HG02852 (cell line): ENCODE measurements at regions not wholly inside any gene's neighbourhood (a gene's known extent, or its start where the extent isn't known, plus 50 kb on each side); places are given as distances from the start of the nearest gene placed in this dataset.

Source experiments
- ATAC-seq: cut with Tn5 transposase; IDR thresholded peaks from one replicate; pipeline ENCODE4 v1.9.1; 2021; ENCODE audit warnings: mild to moderate bottlenecking, moderate library complexity; ENCODE audit not compliant: unreplicated experiment

DNA sequence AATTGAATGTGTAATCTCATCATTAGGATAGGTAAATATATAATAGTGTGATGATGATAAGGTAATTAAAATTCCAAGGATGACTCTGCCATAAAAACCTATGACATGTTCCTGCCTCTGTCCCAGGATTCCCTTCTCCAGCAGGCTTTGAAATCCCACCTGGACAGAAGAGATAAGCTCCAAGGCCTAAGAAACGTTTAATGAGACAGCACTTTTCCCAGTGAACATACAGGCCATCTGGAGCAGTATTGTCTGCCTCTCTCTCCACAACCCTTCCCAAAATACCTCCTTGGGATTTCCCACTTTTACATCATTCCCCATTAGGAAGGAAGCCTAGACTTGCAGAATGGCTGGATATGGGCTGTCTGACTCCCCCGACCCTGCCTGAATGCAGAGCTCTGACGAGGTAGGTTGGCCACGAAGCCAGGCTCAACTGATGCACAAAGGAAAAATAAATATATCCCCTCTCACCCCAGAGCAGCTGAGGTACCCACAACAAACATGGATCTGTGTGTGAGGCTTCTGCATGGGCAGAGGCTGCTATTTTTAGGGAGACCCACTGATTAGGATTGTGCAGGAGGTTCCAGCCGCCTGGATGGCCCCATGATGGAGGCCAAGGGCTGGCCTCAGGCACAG, 71.0 kb downstream of the TMPRSS5 start:
- ATAC-seq, result no peak

DNA sequence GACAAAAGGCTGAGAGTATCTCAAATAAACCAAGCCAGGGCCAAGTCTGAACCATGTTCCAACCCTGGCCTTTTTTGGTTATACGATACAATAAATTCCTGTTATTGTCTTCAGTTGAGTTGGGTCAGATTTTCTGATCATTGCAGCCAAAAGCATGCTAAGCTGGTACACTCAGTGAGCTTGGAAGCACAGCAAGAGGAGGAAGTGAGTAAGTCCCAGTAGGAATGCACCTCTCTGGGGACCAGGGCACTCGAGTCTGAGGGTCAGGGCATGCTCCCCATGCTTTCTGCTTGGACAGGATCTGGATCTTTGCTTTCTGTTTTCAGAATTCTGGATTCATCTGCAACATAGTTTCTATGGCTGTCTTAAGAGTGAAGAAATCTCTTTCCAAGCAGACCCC, 73.1 kb downstream of the TMPRSS5 start:
- no peak for ATAC-seq

DNA sequence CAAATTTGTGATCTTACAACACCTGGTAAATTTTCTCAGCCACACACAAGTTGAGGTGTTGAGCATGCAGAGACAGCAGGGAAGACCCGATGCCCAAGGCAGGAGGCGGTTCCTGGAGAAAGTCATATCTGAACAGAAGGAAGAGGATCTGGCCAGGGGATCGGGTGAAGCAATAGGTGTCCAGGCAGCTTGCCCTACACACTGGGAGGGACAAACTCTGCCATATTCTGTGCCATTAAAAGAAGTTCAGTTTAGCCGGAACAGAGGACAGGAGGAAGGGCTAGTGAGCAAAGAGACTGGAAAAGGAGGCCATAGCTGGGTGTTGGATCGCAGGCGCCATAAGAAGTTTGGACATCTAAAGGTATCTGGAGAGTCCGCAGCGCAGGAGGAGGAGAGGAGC, 76.5 kb downstream of the TMPRSS5 start:
- no peak for ATAC-seq

DNA sequence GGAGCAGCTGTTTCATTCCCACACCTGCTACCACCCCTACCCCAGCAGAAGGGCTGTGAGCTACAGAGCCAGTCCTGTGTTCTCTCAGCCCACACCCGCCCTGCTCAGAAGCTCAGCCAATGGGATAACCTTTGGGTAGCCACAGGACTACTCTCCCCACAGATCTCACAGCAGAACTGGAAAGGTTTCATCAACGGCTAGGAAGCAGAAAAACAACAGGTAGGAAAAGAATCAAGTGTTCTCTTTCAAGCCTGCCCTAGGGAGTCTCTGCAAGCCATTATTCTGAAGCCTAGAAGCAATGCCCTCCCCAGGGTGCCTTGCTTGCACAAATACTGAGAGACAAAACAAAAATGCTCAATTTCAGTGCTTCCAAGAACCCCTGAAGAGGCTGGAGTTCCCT, 77.2 kb downstream of the TMPRSS5 start:
- no peak for ATAC-seq

DNA sequence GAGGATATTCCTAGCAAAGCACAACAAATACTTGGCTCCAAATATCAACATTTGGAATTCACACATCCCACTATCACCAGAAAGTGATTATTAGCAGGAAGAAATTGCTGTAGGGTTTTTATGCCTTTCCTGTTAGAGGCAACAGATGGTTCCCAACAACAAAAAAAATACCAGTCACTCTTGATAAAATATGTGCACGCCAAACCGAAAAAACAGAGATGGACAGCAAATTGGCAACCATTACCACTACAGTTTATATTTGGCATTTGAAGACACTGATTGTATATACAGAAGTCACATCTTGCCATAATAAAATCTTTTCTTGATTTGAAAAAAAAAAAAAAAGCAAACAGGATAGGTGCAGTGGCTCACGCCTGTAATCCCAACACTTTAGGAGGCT, 78.2 kb downstream of the TMPRSS5 start:
- no peak for ATAC-seq

DNA sequence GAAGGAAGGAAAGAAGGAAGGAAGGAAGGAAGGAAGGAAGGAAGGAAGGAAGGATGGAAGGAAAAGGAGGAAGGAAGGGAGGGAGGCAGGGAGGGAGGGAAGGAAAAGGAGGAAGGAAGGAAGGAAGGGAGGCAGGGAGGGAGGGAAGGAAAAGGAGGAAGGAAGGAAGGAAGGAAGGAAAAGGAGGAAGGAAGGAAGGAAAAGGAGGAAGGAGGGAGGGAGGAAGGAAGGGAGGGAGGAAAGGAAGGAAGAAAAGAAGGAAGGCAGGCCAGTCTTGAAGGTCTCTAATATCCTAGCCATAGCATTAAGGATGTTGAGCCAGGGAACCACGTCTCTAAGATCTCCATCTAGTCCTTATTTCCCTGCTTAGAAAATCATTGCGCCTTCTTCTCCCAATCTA, 78.8 kb downstream of the TMPRSS5 start:
- no peak for ATAC-seq

DNA sequence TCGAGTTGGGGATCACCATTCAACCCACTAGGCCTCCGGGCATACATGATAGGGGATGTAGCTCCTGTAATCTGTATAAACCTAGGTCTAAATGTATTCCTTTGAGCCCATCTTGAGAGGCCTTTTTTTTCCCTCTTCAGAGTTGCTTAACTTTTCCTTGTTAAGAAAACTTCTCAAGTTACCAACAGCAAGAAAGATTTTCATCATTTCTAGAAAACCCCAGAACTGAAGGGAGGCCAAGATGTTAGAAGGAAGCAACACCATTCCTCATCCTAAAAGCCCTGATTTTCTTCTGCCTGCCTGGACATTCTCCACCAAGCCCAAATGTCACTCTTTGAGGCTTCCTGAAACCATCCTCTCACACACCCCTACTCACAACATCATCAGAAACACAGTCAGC, 79.4 kb downstream of the TMPRSS5 start:
- no peak for ATAC-seq

DNA sequence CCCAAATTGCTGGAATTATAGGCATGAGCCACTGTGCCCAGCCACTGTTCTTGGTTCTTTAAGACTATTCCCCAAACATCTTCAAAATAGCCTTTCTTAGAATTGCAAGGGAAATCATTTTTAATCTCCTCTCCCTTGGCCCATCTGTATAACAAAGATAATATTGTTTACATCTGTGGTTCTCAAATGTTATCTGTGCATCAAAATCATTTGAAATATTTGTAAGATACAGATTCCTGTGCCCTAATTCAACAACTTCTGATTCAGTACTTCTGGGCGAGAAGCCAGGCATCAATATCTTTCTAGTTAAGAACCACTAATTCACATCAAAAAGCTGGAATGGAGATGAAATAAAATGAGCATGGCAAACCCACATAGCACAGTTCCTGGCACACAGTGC, 83.0 kb downstream of the TMPRSS5 start:
- ATAC-seq, result no peak

DNA sequence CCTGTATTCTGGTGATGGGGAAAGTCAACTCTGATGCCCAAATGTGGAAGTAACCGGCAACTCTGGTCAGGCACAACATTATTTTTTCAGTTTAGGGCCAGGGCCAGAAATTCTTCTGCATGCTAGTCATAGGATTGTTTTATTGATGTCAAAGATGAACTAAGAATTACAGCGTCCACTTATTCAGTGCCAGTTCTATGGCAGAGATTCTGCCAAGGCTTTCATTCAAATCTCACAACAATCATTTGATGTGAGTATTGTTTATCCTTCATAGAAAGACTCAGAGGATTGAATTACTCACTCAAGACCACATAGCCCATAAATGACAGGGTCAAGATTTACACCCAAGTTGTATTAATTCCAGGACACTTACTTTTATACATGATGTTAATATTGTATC, 87.7 kb downstream of the TMPRSS5 start:
- ATAC-seq, result no peak

DNA sequence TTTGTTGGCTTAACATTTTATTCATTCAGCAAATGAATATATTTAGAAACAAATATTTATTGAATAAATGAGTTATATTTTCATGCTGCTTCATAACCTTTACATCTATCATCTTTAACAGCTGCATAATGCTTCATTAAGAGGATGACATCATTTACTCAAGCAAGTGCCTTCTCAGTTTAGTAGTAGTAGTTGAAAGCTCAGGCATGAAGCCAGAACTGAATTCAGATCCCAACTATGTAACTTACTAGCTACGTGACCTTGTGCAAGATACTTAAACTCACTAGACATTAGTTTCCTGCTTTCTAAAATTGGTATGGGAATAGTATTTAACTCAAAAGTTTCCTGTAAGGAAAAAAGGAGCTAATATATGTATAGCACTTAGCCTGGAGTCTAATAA, 90.3 kb downstream of the TMPRSS5 start:
- ATAC-seq, result no peak

DNA sequence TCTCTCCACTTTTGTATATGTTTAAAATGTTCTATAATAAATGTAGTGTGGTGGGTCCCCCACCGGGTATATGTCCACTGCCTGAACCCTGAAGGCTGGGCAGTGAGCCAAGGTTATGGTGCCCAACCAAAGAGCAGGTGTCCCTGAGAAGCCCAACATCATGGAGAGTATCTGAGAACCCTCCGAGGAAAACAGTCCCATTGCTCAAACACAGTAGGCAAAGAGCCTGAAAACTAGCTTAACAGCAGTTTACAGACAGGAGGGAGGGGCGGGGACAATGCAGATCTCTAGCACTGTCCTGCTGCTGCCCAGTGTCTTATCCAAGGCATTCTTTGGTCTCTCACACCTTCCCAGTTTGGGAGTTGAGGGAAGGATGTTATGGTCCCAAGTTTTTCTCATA, 91.0 kb downstream of the TMPRSS5 start:
- no peak for ATAC-seq

DNA sequence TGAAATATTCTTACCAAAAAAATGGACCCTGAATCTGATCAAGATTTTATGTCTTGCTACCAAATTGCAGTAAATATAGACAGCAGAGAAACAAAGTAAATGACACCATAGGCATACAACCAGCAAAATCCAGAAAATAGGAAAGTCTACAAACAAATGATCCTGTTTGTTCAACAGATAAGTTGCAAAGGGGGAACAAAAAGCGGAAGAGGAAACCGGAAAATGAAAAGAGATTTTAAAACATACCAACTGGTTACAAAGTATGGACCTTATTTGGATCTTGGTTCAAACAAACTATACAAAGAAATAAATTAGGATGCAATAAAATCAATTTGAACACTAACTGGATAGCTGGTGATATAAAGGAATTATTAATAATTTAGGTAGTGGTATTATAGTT, 92.0 kb downstream of the TMPRSS5 start:
- no peak for ATAC-seq

DNA sequence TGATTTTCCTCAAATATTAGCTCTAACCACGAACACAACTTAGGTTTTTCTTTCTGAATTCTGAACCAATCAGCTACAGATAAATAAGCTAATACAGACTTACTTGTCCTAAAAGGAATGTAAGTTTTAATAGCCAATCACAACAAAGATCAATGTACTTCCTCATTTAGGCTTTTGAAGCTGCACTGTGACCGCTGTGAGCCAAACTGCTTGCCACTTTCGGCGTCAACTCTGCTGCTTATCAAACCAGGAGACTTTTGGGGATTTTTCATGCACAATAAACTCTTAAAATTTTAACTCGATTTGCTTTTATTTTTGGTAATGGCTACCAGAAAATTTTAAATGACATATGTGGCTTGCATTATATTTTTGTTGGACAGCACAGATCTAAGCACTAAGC, 92.5 kb downstream of the TMPRSS5 start:
- ATAC-seq, result no peak

DNA sequence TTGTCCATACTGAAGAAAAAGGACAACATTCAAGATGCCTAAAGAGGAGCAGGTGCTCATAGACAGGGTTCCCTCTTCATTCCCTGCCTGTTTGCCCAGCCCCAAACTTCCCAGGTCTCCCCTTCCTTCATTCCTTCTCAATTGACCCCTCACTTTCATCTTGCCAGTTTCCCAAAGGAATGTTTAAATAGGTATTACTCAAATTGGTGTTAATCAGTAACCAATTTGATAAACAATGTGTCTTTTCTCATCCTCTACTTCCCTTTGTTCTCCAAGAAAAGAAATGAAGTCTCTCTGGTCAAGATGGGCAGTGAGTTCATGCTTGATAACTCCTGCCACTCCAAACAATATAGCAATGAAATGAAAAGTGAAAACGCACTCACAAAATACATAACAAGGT, 101.9 kb downstream of the TMPRSS5 start:
- no peak for ATAC-seq

DNA sequence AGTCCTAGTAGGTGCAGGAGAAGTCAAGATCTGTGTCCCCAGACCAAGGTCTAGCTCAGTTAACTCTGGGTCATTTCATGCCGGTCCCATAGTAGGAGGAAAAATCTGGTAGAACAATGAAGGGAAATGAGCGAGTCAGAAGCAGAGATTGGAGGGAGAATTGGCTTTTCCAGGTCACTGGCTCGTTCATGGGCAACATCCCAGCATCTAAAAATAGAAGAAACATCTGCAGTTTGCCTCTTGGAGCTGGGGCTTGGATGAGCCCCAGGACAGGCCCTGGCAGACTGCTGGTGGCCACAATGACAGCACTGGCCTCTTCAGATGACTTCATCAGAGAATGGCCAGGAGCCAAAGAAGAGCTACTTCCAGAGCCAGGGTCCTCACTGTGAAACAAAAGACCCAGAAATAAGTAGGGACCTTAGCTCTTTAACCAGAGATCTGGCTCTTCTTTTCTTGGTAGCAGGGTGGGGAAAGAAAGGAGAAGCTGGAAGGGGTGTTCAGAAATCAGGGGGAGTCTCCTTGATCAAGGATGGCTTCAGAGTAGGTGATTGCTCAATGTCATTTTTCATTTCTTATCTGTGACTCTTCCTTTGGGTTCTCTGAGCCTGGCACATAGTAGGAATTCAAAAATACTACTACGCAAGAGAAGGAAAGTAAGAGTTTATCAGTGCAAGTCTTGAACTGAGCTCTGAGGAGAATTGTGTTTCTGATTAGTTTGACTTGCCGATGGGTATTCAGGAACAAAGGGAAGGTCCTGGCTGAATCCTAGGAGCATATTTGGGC, 102.6 kb downstream of the TMPRSS5 start:
- ATAC-seq, result no peak

DNA sequence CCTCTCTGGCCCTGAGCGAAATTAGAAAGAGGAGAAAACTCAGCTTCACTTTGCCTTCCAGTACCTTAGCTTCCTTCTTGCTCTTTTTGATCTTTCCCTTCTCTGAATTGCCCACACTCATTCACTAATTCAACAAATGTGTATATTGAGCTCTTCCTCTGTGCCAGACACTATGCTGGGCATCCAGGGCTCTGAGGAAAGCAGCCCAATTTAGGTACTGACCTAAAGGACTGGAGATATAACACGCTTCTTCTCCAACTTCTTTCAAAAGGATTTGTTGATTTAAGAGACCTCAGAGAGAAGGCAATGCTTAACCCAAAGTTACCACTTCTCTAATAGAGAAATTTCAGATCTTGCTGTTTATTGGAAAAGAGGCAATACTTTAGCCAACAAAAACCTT, 103.6 kb downstream of the TMPRSS5 start:
- no peak for ATAC-seq

DNA sequence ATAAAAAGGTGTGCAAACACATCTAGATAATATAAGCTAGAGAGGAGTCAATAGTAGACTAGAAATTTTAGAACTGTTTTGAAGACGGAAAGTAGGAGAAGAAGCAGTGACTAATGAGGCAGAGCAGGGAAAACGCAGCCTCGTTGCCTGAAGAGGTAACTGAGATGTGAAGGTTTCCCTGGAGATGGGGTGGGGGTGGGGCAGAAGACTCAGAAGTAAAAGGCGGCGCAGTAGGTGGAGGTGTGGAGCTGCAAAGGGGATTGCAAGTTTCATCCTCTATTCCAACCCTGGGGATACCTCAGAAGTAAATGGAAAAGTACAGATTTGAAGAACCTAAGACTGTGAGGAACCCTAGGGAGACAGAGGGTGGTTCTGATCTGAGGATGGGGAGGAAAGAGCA, 109.5 kb downstream of the TMPRSS5 start:
- no peak for ATAC-seq

DNA sequence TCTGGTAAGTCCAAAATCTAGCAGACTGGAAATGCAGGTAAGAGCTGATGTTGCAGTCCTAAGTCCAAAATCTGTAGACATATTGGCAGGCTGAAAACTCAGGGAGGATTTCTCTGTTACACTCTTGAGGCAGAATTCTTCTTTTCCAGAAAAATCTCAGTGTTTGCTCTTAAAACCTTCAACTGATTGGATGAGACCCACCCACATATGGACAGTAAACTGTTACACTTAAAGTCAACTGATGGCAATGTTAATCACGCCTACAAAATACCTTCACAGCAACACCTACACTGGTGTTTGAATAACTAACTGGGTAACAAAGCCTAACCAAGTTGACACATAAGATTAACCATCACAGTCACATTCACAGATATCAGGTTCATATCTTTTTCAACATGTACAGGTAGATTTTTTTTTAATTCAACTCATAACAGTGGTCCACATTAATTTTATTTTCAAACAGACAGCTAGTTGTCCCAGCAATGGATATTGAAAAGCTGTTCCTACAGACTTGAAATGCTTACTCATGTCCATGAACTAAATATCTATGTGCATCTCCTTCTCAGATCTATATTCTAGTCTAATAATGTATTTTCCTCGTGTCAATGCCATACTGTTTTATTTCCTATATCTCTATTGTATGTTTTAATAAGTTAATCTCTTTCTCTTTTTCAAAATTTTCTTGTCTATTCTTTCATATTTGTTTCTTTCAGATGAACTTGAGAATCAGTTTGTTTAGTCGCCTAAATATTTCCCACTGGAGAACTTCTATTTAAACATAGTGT, 110.1 kb downstream of the TMPRSS5 start:
- ATAC-seq, result no peak

DNA sequence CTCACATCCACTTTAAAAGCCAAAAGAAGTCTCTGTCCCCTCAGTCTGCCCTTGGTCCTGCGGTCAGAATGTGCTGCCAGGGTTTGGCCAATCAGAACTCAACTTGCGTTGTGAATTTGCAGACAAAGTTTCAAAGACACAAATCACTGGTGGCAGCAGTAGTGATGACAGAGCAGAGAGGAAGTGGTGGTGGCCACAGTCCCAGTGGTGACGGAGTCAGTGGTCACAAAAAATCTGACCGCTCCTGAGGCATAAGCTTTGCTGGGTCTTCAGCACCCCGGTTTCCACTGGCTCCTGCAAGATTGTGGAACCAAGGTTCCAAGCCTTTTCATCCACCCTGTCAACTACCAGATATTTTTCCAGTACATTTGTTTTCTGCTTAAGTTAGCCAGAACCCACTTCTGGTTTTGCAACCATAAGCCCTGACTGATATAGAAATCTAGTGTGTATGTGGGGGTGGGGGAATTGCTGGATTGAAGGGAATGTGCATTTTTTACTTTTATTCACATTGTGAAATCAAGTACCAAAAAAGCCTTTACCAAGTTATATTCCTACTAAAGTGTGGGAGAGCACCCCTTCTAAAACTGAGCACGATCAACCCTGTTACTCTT, 112.3 kb downstream of the TMPRSS5 start:
- no peak for ATAC-seq

DNA sequence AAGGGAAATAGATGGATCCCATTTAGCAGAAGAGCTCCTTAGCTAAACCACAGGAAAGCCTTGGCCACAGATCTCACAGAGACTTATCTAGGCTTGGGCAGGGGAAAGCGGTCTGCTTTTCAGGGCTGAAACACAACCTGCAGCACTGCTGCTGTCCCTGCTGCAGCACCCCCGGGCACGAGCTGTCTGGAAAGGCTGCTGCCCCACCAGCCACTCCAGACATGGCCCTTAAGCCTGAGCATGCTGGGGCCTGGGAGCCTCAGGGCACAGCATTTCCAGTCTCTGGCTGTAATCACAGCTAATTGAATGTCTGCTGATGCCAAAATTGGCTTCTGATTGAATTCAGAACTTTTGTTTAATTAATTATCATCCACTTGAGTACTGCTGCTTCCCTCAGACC, 115.0 kb downstream of the TMPRSS5 start:
- no peak for ATAC-seq

DNA sequence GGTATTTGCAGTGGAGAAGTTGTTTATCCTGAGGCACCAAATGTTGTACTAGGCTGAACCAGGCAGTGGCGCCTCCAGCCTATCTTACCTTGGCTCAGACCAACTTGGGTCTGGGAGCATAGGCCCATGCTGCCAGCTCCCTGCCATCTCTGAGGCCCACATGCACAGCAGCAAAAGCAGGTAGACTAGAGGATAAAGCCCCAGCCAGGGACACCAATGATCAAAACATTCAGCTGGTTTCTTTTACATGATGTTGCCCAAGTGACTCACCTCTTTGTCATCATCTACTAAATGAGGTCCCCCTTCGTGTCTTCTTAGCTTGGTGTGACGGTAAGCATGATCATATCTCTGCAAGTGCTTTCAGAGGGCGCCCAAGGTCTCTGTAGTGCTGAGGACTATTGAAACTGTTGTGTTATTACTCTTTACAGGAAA, 112.1 kb upstream of the DRD2 start:
- ATAC-seq, result peak; percentile 92

DNA sequence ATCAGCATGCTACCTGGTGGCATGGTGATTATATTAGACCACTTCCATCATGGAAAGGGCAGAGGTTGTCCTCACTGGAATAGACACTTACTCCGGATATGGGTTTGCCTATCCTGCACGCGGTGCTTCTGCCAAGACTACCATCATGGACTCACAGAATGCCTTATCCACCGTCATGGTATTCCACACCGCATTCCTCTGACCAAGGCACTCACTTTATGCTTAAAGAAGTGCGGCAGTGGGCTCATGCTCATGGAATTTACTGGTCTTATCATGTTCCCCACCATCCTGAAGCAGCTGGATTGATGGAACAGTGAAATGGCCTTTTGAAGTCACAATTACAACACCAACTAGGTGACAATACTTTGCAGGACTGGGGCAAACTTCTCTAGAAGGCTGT, 109.2 kb upstream of the DRD2 start:
- no peak for ATAC-seq
